Neuron (in vitro differentiated cells): ENCODE measurements at regions not wholly inside any gene's neighbourhood (a gene's known extent, or its start where the extent isn't known, plus 50 kb on each side); places are given as distances from the start of the nearest gene placed in this dataset.

ENCODE experiments used
- H2AFZ ChIP-seq: one replicate; pipeline ENCODE4 v1.6.1; 2013; ENCODE audit warnings: low read depth, mild to moderate bottlenecking, inconsistent platforms, low read length, moderate library complexity
- H3K27me3 ChIP-seq: one replicate; pipeline ENCODE4 v1.6.1; 2013; ENCODE audit warnings: low read length; ENCODE audit not compliant: insufficient read depth
- H3K36me3 ChIP-seq: one replicate; pipeline ENCODE4 v1.6.1; 2013; ENCODE audit warnings: low read length; ENCODE audit not compliant: insufficient read depth
- H3K4me1 ChIP-seq: one replicate; pipeline ENCODE4 v1.6.1; 2013; ENCODE audit warnings: low read length; ENCODE audit not compliant: insufficient read depth
- H3K4me3 ChIP-seq: 2 replicates; pipeline ENCODE4 v1.5.1; 2013; ENCODE audit warnings: mild to moderate bottlenecking, low read length, moderate library complexity
- H3K9me3 ChIP-seq: one replicate; pipeline ENCODE4 v1.6.1; 2013; ENCODE audit warnings: low read length

DNA sequence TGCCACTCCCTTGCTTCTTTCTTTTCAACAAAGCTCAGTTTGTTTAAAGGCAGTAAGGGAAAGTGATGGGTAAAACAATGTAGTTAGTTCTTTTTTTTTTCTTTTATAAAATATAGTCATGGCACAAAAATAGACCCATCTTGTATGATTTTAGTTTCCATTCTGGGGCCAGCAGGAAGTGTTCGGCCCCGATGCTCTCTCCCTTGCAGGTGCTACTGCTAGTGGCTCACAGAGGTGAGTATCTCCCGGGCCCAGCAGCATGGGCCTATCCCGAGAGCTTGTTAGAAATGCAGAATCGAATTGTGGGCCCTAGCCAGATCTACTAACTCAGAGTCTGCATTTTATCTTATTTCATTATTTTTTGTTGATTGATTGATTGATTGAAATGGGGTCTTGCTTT lies 78.7 kb downstream of the SYNE3 start:
- H2AFZ ChIP-seq, result no peak overlapping the region
- H3K27me3 ChIP-seq, result peaks cover 5% of the 10 kb centered on the region
- H3K36me3 ChIP-seq, result no peaks in the 10 kb centered on the region
- no peaks in the 10 kb centered on the region for H3K4me1 ChIP-seq
- H3K4me3 ChIP-seq, result no peak overlapping the region
- no peaks in the 10 kb centered on the region for H3K9me3 ChIP-seq

DNA sequence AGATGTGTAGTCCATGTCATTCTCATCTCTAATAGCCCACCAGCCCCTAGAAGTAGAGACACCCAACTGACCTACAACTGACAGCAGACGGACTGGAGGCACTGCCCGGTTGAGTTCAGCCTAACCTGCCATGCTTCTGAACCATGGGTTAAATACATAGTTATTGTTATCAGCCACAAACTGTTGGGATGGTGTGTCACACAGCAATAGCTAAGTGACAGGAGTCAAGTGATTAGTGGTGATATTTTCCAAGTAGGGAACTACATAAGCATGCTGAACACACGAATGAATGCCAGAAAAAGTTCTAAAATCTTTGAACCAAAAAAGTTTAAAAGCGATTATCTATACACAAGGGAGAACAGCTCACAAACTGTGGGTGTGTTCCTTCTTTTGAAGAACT lies 80.1 kb downstream of the SYNE3 start:
- Histone ChIP-seq H3K36me3 (no peaks in the 10 kb centered on the region), H3K4me1 (no peaks in the 10 kb centered on the region), H3K4me3 (no peak overlapping the region), H3K9me3 (no peaks in the 10 kb centered on the region), H2AFZ (no peak overlapping the region), H3K27me3 (peaks cover 5% of the 10 kb centered on the region)

DNA sequence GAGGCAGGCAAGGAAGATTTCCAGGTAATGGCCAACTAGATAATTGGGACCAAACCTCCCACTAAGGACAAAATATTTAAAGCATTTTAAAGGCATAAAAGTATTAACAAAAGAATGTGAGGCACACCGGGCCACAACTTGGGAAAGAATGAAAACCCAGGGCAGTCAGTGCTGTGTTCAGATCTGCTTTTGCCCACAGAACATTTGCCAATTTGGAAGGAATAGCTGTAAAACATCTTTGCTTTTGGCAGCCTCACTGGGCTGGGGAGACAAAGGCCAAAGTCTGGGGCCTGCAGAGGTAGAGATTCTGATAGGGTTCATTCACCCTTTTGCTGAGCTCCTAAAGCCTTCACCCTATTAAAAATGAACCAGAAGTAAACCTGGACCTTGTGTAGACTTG lies 82.3 kb downstream of the SYNE3 start:
- H3K36me3 ChIP-seq, result no peaks in the 10 kb centered on the region

DNA sequence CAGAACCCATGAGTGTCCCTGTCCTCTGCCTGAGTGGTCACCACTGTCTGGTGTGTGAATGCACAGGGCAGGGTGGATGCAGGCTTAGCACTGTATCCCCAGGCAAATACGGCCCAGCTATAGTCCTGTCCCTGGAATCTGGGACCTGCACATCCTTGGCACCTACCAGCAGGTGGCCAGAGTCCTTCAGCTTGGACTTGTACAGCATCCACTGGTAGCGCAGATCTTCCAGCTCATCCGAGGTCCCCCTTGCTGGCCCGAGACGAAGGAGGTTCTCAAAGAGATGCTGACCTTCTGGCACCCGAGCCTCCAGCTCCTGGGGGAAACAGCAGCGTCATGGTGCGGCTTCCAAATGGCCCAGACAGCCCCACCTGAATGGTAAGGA lies 83.4 kb downstream of the SYNE3 start:
- no peaks in the 10 kb centered on the region for H3K36me3 ChIP-seq
- no peaks in the 10 kb centered on the region for H3K27me3 ChIP-seq
- no peak overlapping the region for H3K4me3 ChIP-seq
- H2AFZ ChIP-seq, result no peak overlapping the region
- no peaks in the 10 kb centered on the region for H3K4me1 ChIP-seq
- H3K9me3 ChIP-seq, result no peaks in the 10 kb centered on the region

More for the DNA sequence above, 82.3 kb downstream of the SYNE3 start:
- Histone ChIP-seq H3K4me3 (no peak overlapping the region), H3K27me3 (peaks cover 5% of the 10 kb centered on the region), H3K9me3 (no peaks in the 10 kb centered on the region), H3K4me1 (no peaks in the 10 kb centered on the region), H2AFZ (no peak overlapping the region)

DNA sequence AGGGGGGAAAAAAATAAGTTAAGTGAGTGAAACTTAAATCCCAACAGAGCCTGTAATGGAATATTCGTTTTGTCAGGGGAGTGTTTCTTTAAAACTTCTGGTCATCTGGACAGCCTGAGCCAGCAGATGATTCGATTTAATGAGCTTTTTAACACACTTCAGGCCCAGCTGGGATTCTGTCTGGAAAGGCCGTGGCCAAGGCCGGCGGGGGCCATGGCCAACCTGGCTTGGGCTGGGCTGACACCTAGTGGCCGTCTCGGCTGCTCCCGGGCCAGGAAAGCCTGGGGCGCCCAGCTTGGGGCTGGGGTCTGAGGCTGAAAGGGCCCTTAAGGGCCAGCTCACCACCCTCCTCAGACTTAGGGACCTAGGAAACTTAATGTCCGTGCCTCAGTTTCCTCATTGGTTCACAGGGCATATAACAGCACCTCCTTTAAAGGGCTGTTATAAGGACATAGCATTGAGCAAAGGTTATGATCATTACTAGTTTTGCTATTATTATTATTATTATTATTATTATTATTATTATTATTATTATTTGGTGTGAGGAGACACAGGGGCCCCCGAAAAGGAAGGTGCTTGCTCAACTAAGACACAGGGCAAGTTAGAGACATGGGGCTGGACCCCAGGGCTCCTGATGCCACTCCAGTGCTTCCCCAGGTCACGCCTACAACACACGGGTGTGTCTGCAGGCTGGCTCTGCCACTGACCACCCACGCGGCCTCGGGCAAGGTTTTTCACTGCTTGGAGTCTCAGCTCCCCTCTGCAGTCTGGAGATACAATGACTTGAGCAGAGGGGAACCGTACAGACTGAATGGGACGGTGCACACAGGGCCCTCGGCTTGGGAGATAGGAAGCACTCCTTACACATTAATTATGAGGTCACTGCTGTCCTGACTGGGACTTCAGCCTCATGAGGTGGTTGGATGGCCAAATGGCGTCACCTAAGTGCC lies 84.0 kb downstream of the SYNE3 start:
- H3K36me3 ChIP-seq, result no peaks in the 10 kb centered on the region
- no peak overlapping the region for H2AFZ ChIP-seq
- H3K4me1 ChIP-seq, result no peaks in the 10 kb centered on the region
- no peaks in the 10 kb centered on the region for H3K27me3 ChIP-seq
- no peak overlapping the region for H3K4me3 ChIP-seq
- no peaks in the 10 kb centered on the region for H3K9me3 ChIP-seq

DNA sequence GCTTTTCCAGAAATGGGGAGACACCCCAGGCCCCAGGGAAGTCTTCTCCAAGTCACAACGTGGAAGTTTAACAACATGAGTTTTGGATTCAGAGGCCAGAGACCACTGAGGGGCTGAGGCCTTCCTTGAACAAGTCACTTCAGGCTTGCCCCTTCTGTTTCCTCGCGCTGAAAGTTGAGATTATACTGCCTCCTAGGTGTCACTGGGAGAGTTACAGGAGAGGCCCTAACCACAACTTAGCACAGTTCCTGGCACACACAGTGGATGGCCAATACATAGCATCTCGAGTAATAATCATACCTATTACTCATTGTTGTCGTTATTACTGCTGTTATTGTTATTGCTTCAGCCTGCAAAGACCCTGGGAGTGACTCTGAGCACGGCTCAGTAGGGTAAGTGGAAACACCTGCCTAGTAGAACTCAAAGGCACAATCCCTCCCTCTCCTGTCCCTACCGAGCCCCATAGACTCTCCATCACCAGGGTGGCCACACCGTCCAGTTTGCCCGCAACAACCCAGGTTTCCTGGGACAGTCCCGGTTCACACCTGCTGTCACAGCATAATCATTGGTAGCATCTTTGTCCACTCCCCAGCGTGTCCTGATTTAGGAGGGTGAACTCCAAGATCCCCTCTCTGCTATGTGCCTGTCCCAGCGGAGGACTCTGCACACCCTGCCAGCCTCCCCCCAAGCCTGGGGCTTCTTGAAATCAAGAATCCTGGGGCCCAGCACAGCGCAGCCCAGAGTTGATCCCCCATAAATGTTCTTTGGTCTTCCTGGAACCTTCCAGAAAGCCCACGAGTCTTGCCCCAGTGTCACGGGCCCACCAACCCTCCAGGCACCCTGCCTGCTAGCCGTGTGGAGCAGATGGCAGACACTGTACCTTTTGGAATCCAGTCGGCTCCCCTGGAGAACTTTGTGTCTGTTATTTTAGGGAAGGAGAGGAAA lies 85.0 kb downstream of the SYNE3 start:
- Histone ChIP-seq H3K4me3 (no peak overlapping the region), H3K27me3 (no peaks in the 10 kb centered on the region), H3K36me3 (no peaks in the 10 kb centered on the region), H2AFZ (no peak overlapping the region), H3K9me3 (no peaks in the 10 kb centered on the region), H3K4me1 (no peaks in the 10 kb centered on the region)

DNA sequence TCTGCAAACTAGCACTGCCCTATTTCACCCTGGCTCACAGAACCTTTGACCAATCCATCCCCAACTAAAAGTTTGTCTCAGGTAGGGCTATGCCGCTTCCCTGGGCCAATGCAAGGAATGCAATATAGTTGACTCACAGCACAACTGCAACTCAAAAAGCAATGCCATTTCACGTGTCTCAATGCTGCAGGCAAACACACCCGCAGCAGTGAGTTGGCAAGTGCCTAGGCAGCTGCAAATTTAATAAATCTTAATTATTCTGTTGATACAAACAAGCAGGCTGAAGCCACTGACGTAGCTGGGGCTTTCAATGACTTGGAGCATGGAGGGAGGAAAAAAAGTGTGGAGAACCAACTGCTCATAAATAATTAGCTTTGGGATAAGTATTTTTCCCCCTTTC lies 87.9 kb downstream of the SYNE3 start:
- Histone ChIP-seq H3K4me3 (no peak overlapping the region), H2AFZ (no peak overlapping the region), H3K27me3 (no peaks in the 10 kb centered on the region), H3K9me3 (no peaks in the 10 kb centered on the region), H3K36me3 (no peaks in the 10 kb centered on the region), H3K4me1 (no peaks in the 10 kb centered on the region)

DNA sequence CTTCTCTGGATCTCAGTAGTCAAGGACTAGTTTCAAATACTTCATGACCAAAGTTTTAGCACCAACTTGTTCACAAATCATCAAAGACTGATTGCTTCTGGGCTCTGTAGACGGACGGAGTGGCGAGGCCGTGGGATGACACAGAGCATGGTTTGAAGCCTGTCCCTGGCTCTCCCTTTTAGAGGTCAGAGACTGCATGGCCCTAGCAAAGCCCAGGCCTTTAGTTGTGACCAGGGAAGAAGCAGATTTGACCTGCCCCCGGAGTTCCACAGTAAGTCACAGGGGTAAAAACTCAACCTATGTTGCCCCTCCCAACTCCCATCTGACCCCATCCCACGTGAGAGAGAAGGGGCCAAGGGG lies 90.4 kb downstream of the SYNE3 start:
- Histone ChIP-seq H3K4me3 (no peak overlapping the region), H3K36me3 (no peaks in the 10 kb centered on the region), H3K27me3 (no peaks in the 10 kb centered on the region), H3K9me3 (peaks cover 2% of the 10 kb centered on the region), H3K4me1 (no peaks in the 10 kb centered on the region), H2AFZ (no peak overlapping the region)

DNA sequence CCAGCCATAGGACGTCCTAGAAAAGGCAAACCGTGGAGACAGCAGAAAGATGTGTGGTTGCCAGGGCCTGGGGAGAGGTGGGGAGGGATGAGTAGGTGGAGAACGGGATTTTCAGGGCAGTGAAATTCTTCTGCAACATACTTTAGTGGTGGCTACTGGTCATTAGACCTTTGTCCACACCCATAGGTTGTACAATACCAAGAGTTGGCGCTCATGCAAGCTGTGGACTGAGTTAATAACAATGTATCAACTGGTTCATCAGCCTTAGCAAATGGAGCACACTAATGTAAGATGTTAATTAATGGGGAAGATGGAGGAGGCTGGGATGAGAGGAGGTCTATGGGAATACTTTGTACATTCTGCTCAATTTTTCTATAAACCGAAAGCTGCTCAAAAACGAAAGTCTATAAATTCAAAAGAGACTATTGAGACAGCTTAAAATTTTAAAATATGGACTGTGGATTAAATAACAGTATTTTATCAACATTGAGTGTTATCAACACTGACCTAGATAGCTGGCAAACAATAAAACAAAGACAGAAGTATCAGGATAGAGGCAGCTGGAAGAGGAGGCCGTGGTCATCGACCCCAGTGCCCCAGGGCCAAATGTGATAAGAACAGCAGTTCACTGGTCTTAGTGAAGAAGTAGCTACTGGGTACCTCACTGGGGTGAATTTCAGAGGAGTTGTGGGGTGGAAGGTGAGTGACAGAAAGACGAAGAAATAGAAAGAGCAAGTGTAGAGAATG lies 90.9 kb downstream of the SYNE3 start:
- H3K4me3 ChIP-seq, result no peak overlapping the region

DNA sequence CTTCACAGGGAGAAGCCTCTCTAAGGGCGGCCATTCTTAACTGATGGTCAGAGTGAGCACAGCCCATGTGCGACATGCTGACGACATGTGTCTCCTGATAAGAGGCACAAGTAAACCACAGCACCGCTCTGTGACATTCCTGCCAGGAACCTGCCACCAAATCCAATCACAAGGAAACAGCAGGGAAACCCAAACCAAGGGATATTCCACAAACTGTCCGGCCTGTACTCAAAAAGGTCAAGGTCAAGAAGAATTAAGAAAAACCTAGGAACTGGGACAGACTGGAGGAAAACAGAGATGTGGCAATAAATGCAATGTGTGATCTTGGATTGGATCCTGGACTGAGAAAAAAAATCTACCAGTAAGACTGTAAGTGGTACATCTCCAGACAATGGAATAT lies 91.9 kb downstream of the SYNE3 start:
- no peaks in the 10 kb centered on the region for H3K36me3 ChIP-seq
- H3K4me3 ChIP-seq, result no peak overlapping the region
- no peaks in the 10 kb centered on the region for H3K27me3 ChIP-seq
- H3K9me3 ChIP-seq, result peaks cover 2% of the 10 kb centered on the region
- H2AFZ ChIP-seq, result no peak overlapping the region
- H3K4me1 ChIP-seq, result no peaks in the 10 kb centered on the region

More for the DNA sequence above, 90.9 kb downstream of the SYNE3 start:
- Histone ChIP-seq H2AFZ (no peak overlapping the region), H3K9me3 (peaks cover 2% of the 10 kb centered on the region), H3K4me1 (no peaks in the 10 kb centered on the region), H3K36me3 (no peaks in the 10 kb centered on the region), H3K27me3 (no peaks in the 10 kb centered on the region)

DNA sequence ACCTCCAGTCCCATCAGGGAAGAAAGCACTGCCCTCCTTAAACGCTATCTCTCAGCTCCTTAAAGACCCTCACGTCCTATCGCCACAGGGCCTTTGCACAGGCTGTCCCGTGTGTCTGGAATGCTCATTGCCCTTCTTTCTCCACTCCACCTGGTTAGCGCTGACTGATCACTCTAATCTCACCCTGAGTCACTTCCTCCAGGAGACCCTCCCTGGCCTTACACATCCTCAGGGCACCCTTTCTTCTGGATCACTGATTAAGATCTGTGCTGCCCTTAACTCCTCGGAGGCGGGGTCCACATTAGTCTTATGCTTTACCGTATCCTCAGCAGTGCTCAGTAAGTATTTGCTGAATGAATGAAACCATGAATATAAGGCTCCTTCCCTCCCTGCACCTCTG lies 94.7 kb downstream of the SYNE3 start:
- H3K36me3 ChIP-seq, result no peaks in the 10 kb centered on the region
- H3K4me1 ChIP-seq, result no peaks in the 10 kb centered on the region
- H3K4me3 ChIP-seq, result no peak overlapping the region
- H3K27me3 ChIP-seq, result no peaks in the 10 kb centered on the region
- peaks cover 2% of the 10 kb centered on the region for H3K9me3 ChIP-seq
- H2AFZ ChIP-seq, result no peak overlapping the region

DNA sequence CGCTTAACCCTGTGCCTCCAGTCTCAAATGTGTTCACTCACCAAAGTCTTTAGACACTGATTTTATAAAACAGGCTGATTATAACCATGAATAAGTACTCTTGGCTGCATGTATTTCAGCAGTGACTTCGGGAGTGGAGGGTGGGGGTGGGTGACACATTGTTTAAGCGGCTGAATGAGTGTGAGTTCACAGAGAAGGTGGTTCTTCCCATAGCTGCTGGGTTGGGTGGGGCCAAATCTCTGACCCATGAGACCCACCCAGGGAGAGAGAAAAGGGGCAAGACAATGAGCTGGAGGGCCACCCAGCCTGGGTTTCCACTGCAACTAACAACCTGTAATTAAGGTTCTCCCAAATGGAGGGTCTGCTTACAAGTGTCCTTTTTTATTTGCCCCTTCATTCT lies 96.4 kb downstream of the SYNE3 start:
- Histone ChIP-seq H2AFZ (no peak overlapping the region), H3K9me3 (peaks cover 2% of the 10 kb centered on the region), H3K27me3 (no peaks in the 10 kb centered on the region), H3K4me1 (no peaks in the 10 kb centered on the region), H3K36me3 (no peaks in the 10 kb centered on the region), H3K4me3 (no peak overlapping the region)

DNA sequence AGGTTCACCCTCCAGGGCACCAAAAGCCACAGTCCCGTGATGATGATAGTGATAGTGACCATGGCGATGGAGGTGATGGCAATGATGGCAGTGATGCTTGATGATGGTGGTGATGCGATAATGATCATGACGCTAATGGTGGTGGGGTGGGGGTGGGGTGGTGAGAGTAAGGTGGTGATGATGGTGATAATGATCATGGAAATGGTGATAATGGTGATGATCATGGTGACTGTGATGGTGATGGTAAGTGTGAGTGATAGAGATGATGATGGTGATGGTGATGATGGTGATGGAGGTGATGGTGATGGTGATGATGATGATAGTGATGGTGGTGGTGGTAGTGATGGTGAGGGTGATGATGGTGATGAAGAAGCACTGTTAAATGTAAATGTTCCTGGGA lies 96.9 kb downstream of the SYNE3 start:
- peaks cover 2% of the 10 kb centered on the region for H3K9me3 ChIP-seq
- no peaks in the 10 kb centered on the region for H3K36me3 ChIP-seq
- H3K4me1 ChIP-seq, result no peaks in the 10 kb centered on the region
- no peak overlapping the region for H2AFZ ChIP-seq
- H3K4me3 ChIP-seq, result no peak overlapping the region
- no peaks in the 10 kb centered on the region for H3K27me3 ChIP-seq
